ENCODE measurements at regions not wholly inside any gene's neighbourhood (a gene's known extent, or its start where the extent isn't known, plus 50 kb on each side); places are given as distances from the start of the nearest gene placed in this dataset.
"Not testable (repeated sequence)": the region's sequence is repeated elsewhere in the genome, so short reads cannot be mapped to it uniquely, and the experiment has no call there.

- H3K4me1 ChIP-seq (ENCODE audit: insufficient read depth, low read length) = no peaks in the 10 kb centered on the region
- no peak overlapping the region for H3K4me2 ChIP-seq (ENCODE audit: insufficient read depth, low read length)
- DNase-seq (ENCODE audit: insufficient read length, low spot score, missing footprints) = no peak
- no peaks in the 10 kb centered on the region for H3K79me2 ChIP-seq (ENCODE audit: insufficient read depth, low read length)
- H3K4me3 ChIP-seq (ENCODE audit: insufficient read depth, low read length) = no peak overlapping the region
- TF ChIP-seq CTCF (IDR thresholded peaks at IDR 0.05; ENCODE audit: extremely low read depth, low read depth, low read length) = no peak
- H2AFZ ChIP-seq (ENCODE audit: low read length) = no peak overlapping the region
- H3K9me3 ChIP-seq (ENCODE audit: low read depth, low read length) = peaks cover 2% of the 10 kb centered on the region
- no peaks in the 10 kb centered on the region for H3K36me3 ChIP-seq (ENCODE audit: insufficient read depth, low read length)
- no peaks in the 10 kb centered on the region for H3K27me3 ChIP-seq (ENCODE audit: insufficient read depth, low read length)
- no peaks in the 10 kb centered on the region for H4K20me1 ChIP-seq (ENCODE audit: insufficient read depth, low read length)
- H3K27ac ChIP-seq (ENCODE audit: low read depth, low read length) = no peak overlapping the region
Observed at GRCh38 chr11:98728421-98728820, 292.3 kb upstream of the CNTN5 start.

- no peaks in the 10 kb centered on the region for H3K36me3 ChIP-seq (ENCODE audit: insufficient read depth, low read length)
- TF ChIP-seq CTCF (IDR thresholded peaks at IDR 0.05; ENCODE audit: extremely low read depth, low read depth, low read length) = no peak
- no peaks in the 10 kb centered on the region for H4K20me1 ChIP-seq (ENCODE audit: insufficient read depth, low read length)
- no peaks in the 10 kb centered on the region for H3K79me2 ChIP-seq (ENCODE audit: insufficient read depth, low read length)
- peaks cover 2% of the 10 kb centered on the region for H3K9me3 ChIP-seq (ENCODE audit: low read depth, low read length)
- no peaks in the 10 kb centered on the region for H3K4me1 ChIP-seq (ENCODE audit: insufficient read depth, low read length)
- H2AFZ ChIP-seq (ENCODE audit: low read length) = no peak overlapping the region
- no peak overlapping the region for H3K27ac ChIP-seq (ENCODE audit: low read depth, low read length)
- no peak overlapping the region for H3K4me3 ChIP-seq (ENCODE audit: insufficient read depth, low read length)
- H3K27me3 ChIP-seq (ENCODE audit: insufficient read depth, low read length) = no peaks in the 10 kb centered on the region
- no peak for DNase-seq (ENCODE audit: insufficient read length, low spot score, missing footprints)
- H3K4me2 ChIP-seq (ENCODE audit: insufficient read depth, low read length) = no peak overlapping the region
Observed at GRCh38 chr11:98729118-98729517, 291.6 kb upstream of the CNTN5 start.

- Histone ChIP-seq H3K4me3 (ENCODE audit: insufficient read depth, low read length) (no peak overlapping the region), H2AFZ (ENCODE audit: low read length) (no peak overlapping the region), H3K27me3 (ENCODE audit: insufficient read depth, low read length) (no peaks in the 10 kb centered on the region), H3K36me3 (ENCODE audit: insufficient read depth, low read length) (no peaks in the 10 kb centered on the region), H3K9me3 (ENCODE audit: low read depth, low read length) (peaks cover 4% of the 10 kb centered on the region), H3K4me2 (ENCODE audit: insufficient read depth, low read length) (no peak overlapping the region), H3K79me2 (ENCODE audit: insufficient read depth, low read length) (no peaks in the 10 kb centered on the region), H3K27ac (ENCODE audit: low read depth, low read length) (no peak overlapping the region), H4K20me1 (ENCODE audit: insufficient read depth, low read length) (no peaks in the 10 kb centered on the region), H3K4me1 (ENCODE audit: insufficient read depth, low read length) (no peaks in the 10 kb centered on the region)
- no peak for DNase-seq (ENCODE audit: insufficient read length, low spot score, missing footprints)
- TF ChIP-seq CTCF (IDR thresholded peaks at IDR 0.05; ENCODE audit: extremely low read depth, low read depth, low read length) = no peak
Observed at GRCh38 chr11:98732947-98733346, 287.8 kb upstream of the CNTN5 start.

- H3K27me3 ChIP-seq (ENCODE audit: insufficient read depth, low read length); H3K79me2 ChIP-seq (ENCODE audit: insufficient read depth, low read length); H3K4me2 ChIP-seq (ENCODE audit: insufficient read depth, low read length); H3K36me3 ChIP-seq (ENCODE audit: insufficient read depth, low read length); H3K4me1 ChIP-seq (ENCODE audit: insufficient read depth, low read length); H3K27ac ChIP-seq (ENCODE audit: low read depth, low read length); H3K9me3 ChIP-seq (ENCODE audit: low read depth, low read length); DNase-seq (ENCODE audit: insufficient read length, low spot score, missing footprints); H2AFZ ChIP-seq (ENCODE audit: low read length); H4K20me1 ChIP-seq (ENCODE audit: insufficient read depth, low read length); H3K4me3 ChIP-seq (ENCODE audit: insufficient read depth, low read length): not testable (repeated sequence)
Observed at GRCh38 chr11:98733378-98733777, 287.4 kb upstream of the CNTN5 start.

- no peaks in the 10 kb centered on the region for H3K4me1 ChIP-seq (ENCODE audit: insufficient read depth, low read length)
- TF ChIP-seq CTCF (IDR thresholded peaks at IDR 0.05; ENCODE audit: extremely low read depth, low read depth, low read length) = no peak
- DNase-seq (ENCODE audit: insufficient read length, low spot score, missing footprints) = no peak
- H3K27ac ChIP-seq (ENCODE audit: low read depth, low read length) = no peak overlapping the region
- H3K79me2 ChIP-seq (ENCODE audit: insufficient read depth, low read length) = no peaks in the 10 kb centered on the region
- H4K20me1 ChIP-seq (ENCODE audit: insufficient read depth, low read length) = no peaks in the 10 kb centered on the region
- H3K9me3 ChIP-seq (ENCODE audit: low read depth, low read length) = peaks cover 6% of the 10 kb centered on the region
- H3K4me2 ChIP-seq (ENCODE audit: insufficient read depth, low read length) = no peak overlapping the region
- H3K36me3 ChIP-seq (ENCODE audit: insufficient read depth, low read length) = no peaks in the 10 kb centered on the region
- H3K27me3 ChIP-seq (ENCODE audit: insufficient read depth, low read length) = no peaks in the 10 kb centered on the region
- H3K4me3 ChIP-seq (ENCODE audit: insufficient read depth, low read length) = no peak overlapping the region
- no peak overlapping the region for H2AFZ ChIP-seq (ENCODE audit: low read length)
Observed at GRCh38 chr11:98734686-98735085, 286.1 kb upstream of the CNTN5 start.

Measured in osteoblast (primary cell).